ENCODE measurements at regions not wholly inside any gene's neighbourhood (a gene's known extent, or its start where the extent isn't known, plus 50 kb on each side); places are given as distances from the start of the nearest gene placed in this dataset.

- Mint-ChIP-seq H3K36me3 (ENCODE audit: low read depth) (peaks cover 1% of the 10 kb centered on the region), H3K4me1 (ENCODE audit: low read depth) (no peaks in the 10 kb centered on the region), H3K27ac (ENCODE audit: unreplicated experiment) (no peak overlapping the region), H3K27me3 (ENCODE audit: low read depth) (peaks cover 10% of the 10 kb centered on the region), H3K4me3 (ENCODE audit: unreplicated experiment) (no peak overlapping the region), H3K9me3 (ENCODE audit: low read depth) (no peaks in the 10 kb centered on the region)
- TF ChIP-seq, protein P1, sequence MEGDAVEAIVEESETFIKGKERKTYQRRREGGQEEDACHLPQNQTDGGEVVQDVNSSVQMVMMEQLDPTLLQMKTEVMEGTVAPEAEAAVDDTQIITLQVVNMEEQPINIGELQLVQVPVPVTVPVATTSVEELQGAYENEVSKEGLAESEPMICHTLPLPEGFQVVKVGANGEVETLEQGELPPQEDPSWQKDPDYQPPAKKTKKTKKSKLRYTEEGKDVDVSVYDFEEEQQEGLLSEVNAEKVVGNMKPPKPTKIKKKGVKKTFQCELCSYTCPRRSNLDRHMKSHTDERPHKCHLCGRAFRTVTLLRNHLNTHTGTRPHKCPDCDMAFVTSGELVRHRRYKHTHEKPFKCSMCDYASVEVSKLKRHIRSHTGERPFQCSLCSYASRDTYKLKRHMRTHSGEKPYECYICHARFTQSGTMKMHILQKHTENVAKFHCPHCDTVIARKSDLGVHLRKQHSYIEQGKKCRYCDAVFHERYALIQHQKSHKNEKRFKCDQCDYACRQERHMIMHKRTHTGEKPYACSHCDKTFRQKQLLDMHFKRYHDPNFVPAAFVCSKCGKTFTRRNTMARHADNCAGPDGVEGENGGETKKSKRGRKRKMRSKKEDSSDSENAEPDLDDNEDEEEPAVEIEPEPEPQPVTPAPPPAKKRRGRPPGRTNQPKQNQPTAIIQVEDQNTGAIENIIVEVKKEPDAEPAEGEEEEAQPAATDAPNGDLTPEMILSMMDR (IDR thresholded peaks at IDR 0.05), result no peak
- DNase-seq (ENCODE audit: low spot score), result no peak
These were observed 72.9 kb downstream of the SEC61B start for GRCh38 chr9:99294850-99295461.

GRCh38 chr9:99296291-99296951 is 74.3 kb downstream of the SEC61B start:
- TF ChIP-seq, protein P1 (IDR thresholded peaks at IDR 0.05), result no peak
- no peak overlapping the region for H3K4me3 Mint-ChIP-seq (ENCODE audit: unreplicated experiment)

DNA sequence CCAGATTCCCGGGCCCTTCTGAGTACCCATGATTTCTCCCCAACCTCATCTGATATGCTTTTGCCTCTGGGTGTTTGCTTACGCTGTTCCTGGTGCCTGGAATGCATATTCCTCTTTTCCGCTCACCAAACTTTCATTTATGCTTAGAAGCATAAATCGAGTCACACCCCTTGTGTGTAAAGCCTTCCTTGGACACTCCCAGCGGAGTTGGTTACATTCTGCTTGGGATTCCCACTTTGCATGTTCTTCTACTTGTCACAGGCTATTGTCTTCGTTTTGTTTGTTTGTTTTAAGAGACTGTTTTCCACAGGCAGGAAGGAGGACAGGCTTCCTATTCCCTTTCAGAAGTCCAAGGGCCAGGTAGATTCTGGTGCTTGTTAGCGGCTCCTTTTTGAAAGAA is 76.5 kb downstream of the SEC61B start:
- no peak for DNase-seq (ENCODE audit: low spot score)
- H3K36me3 Mint-ChIP-seq (ENCODE audit: low read depth), result peaks cover 1% of the 10 kb centered on the region
- H3K9me3 Mint-ChIP-seq (ENCODE audit: low read depth), result no peaks in the 10 kb centered on the region
- H3K4me1 Mint-ChIP-seq (ENCODE audit: low read depth), result no peaks in the 10 kb centered on the region
- TF ChIP-seq, protein P1 (IDR thresholded peaks at IDR 0.05), result no peak
- H3K27ac Mint-ChIP-seq (ENCODE audit: unreplicated experiment), result no peak overlapping the region
- H3K27me3 Mint-ChIP-seq (ENCODE audit: low read depth), result no peaks in the 10 kb centered on the region
- no peak overlapping the region for H3K4me3 Mint-ChIP-seq (ENCODE audit: unreplicated experiment)

More at GRCh38 chr9:99296291-99296951, 74.3 kb downstream of the SEC61B start:
- H3K27ac Mint-ChIP-seq (ENCODE audit: unreplicated experiment), result no peak overlapping the region
- no peaks in the 10 kb centered on the region for H3K9me3 Mint-ChIP-seq (ENCODE audit: low read depth)
- H3K4me1 Mint-ChIP-seq (ENCODE audit: low read depth), result no peaks in the 10 kb centered on the region
- peaks cover 1% of the 10 kb centered on the region for H3K36me3 Mint-ChIP-seq (ENCODE audit: low read depth)
- peaks cover 10% of the 10 kb centered on the region for H3K27me3 Mint-ChIP-seq (ENCODE audit: low read depth)
- DNase-seq (ENCODE audit: low spot score), result no peak

GRCh38 chr9:99299211-99300102 is 77.4 kb downstream of the SEC61B start:
- Mint-ChIP-seq H3K36me3 (ENCODE audit: low read depth) (no peaks in the 10 kb centered on the region), H3K27me3 (ENCODE audit: low read depth) (no peaks in the 10 kb centered on the region), H3K27ac (ENCODE audit: unreplicated experiment) (no peak overlapping the region), H3K9me3 (ENCODE audit: low read depth) (no peaks in the 10 kb centered on the region), H3K4me3 (ENCODE audit: unreplicated experiment) (no peak overlapping the region), H3K4me1 (ENCODE audit: low read depth) (no peaks in the 10 kb centered on the region)
- TF ChIP-seq, protein P1 (IDR thresholded peaks at IDR 0.05), result peak; percentile 80
- DNase-seq (ENCODE audit: low spot score), result no peak

GRCh38 chr9:99300103-99300439 is 78.0 kb downstream of the SEC61B start:
- no peak overlapping the region for H3K27ac Mint-ChIP-seq (ENCODE audit: unreplicated experiment)
- TF ChIP-seq, protein P1 (IDR thresholded peaks at IDR 0.05), result no peak
- H3K36me3 Mint-ChIP-seq (ENCODE audit: low read depth), result no peaks in the 10 kb centered on the region
- H3K4me1 Mint-ChIP-seq (ENCODE audit: low read depth), result no peaks in the 10 kb centered on the region
- H3K4me3 Mint-ChIP-seq (ENCODE audit: unreplicated experiment), result no peak overlapping the region
- H3K27me3 Mint-ChIP-seq (ENCODE audit: low read depth), result no peaks in the 10 kb centered on the region
- DNase-seq (ENCODE audit: low spot score), result no peak
- no peaks in the 10 kb centered on the region for H3K9me3 Mint-ChIP-seq (ENCODE audit: low read depth)

All from chondrocyte (in vitro differentiated cells).